Breast epithelium (tissue), 4 donors: ENCODE measurements at regions not wholly inside any gene's neighbourhood (a gene's known extent, or its start where the extent isn't known, plus 50 kb on each side); places are given as distances from the start of the nearest gene placed in this dataset.

Experiments
- DNase-seq, 2 donors: peaks; one replicate each; pipeline ENCODE4 v3.0.0-alpha.2; 2019; ENCODE audit warnings: low spot score in 2 of 2
- H3K27ac ChIP-seq, 2 donors: fragments of 200-600 bp; sonication (generic) in 1 of 2; one replicate each; pipeline ENCODE4 v1.5.1; 2016 to 2019; ENCODE audit warnings: mild to moderate bottlenecking in 1 of 2
- H3K27me3 ChIP-seq, 2 donors: fragments of 200-600 bp; sonication (generic) in 1 of 2; one replicate each; pipeline versions ENCODE4 v1.5.1 to v1.6.0; 2017 to 2019; ENCODE audit warnings: control low read depth in 1 of 2, mild to moderate bottlenecking in 1 of 2
- H3K36me3 ChIP-seq: fragments of 200-600 bp; one replicate; pipeline ENCODE4 v1.5.1; 2019
- H3K4me1 ChIP-seq, 2 donors: fragments of 200-600 bp; sonication (generic); one replicate each; pipeline ENCODE4 v1.5.1; 2016 to 2019; ENCODE audit warnings: control low read depth in 1 of 2
- H3K4me3 ChIP-seq, 3 donors: fragments of 200-600 bp; sonication (generic); 1 replicate in 2 of 3; 2 replicates in 1 of 3; pipeline ENCODE4 v1.5.1; 2016 to 2019; ENCODE audit warnings: mild to moderate bottlenecking in 3 of 3, moderate library complexity in 2 of 3
- H3K9me3 ChIP-seq, 2 donors: fragments of 200-600 bp; sonication (generic) in 1 of 2; one replicate each; pipeline ENCODE4 v1.5.1; 2016 to 2019; ENCODE audit warnings: control low read depth in 1 of 2
- CTCF ChIP-seq, 3 donors: fragments of 450-650 bp; IDR thresholded peaks; one replicate each; pipeline ENCODE4 v1.5.1; 2016 to 2017; ENCODE audit warnings: antibody characterized with exemption in 3 of 3, mild to moderate bottlenecking in 3 of 3, moderate library complexity in 3 of 3
- POLR2A ChIP-seq: fragments of 450-650 bp; IDR thresholded peaks from one replicate; pipeline ENCODE4 v1.6.1; 2016; ENCODE audit warnings: antibody characterized with exemption, mild to moderate bottlenecking, moderate library complexity
- POLR2AphosphoS5 ChIP-seq, 3 donors: sonication (generic); formaldehyde crosslinking; IDR thresholded peaks; one replicate each; pipeline ENCODE4 v1.6.1; 2017; ENCODE audit warnings: antibody characterized with exemption in 3 of 3
- intact Hi-C: fragments of 100-400 bp; cut with DNase I; formaldehyde crosslinking; loops from one replicate; pipeline ENCODE4 v1.15.1; 2023; ENCODE audit warnings: low total_unique reads

- DNase-seq: no peak
- Histone ChIP-seq H3K4me3 (no peak overlapping the region), H3K9me3 (no peaks in the 10 kb centered on the region), H3K36me3 (no peaks in the 10 kb centered on the region), H3K4me1 (no peaks in the 10 kb centered on the region), H3K27ac (no peak overlapping the region), H3K27me3 (no peaks in the 10 kb centered on the region)
- TF ChIP-seq POLR2AphosphoS5 (IDR thresholded peaks at IDR 0.05): no peak
- intact Hi-C loops: no loop called here
These were observed 98.3 kb downstream of the AVPR1A start for GRCh38 chr12:63052696-63053095.

- TF ChIP-seq POLR2AphosphoS5 (IDR thresholded peaks at IDR 0.05): no peak
- TF ChIP-seq CTCF (IDR thresholded peaks at IDR 0.05): no peak
- no peak for TF ChIP-seq POLR2A
- no peak overlapping the region for H3K4me3 ChIP-seq
- H3K27me3 ChIP-seq: no peaks in the 10 kb centered on the region
- no peak overlapping the region for H3K27ac ChIP-seq
- intact Hi-C loops: no loop called here
- H3K36me3 ChIP-seq: no peaks in the 10 kb centered on the region
- no peak for DNase-seq
- H3K4me1 ChIP-seq: no peaks in the 10 kb centered on the region
- H3K9me3 ChIP-seq: no peaks in the 10 kb centered on the region
These were observed 103.9 kb downstream of the AVPR1A start for GRCh38 chr12:63047146-63047545.

- intact Hi-C loops: no loop called here
- Histone ChIP-seq H3K36me3 (no peaks in the 10 kb centered on the region), H3K27ac (no peak overlapping the region), H3K4me1 (no peaks in the 10 kb centered on the region), H3K9me3 (no peaks in the 10 kb centered on the region), H3K27me3 (no peaks in the 10 kb centered on the region), H3K4me3 (no peak overlapping the region)
- TF ChIP-seq CTCF (IDR thresholded peaks at IDR 0.05) (no peak), POLR2A (no peak), POLR2AphosphoS5 (IDR thresholded peaks at IDR 0.05) (no peak)
- no peak for DNase-seq
These were observed 105.8 kb downstream of the AVPR1A start for GRCh38 chr12:63045020-63045860.

GRCh38 chr12:63042646-63043045 lies 107.7 kb upstream of the PPM1H start:
- intact Hi-C loops: no loop called here

GRCh38 chr12:63041601-63042000 lies 106.7 kb upstream of the PPM1H start:
- Histone ChIP-seq H3K9me3 (no peaks in the 10 kb centered on the region), H3K4me3 (no peak overlapping the region), H3K4me1 (no peaks in the 10 kb centered on the region), H3K27me3 (no peaks in the 10 kb centered on the region), H3K27ac (no peak overlapping the region), H3K36me3 (no peaks in the 10 kb centered on the region)
- no peak for DNase-seq
- no peak for TF ChIP-seq POLR2AphosphoS5 (IDR thresholded peaks at IDR 0.05)
- intact Hi-C loops: no loop called here

More at GRCh38 chr12:63042646-63043045, 107.7 kb upstream of the PPM1H start:
- Histone ChIP-seq H3K4me1 (no peaks in the 10 kb centered on the region), H3K9me3 (no peaks in the 10 kb centered on the region), H3K36me3 (no peaks in the 10 kb centered on the region), H3K27me3 (no peaks in the 10 kb centered on the region), H3K4me3 (no peak overlapping the region), H3K27ac (no peak overlapping the region)
- no peak for DNase-seq
- TF ChIP-seq CTCF (IDR thresholded peaks at IDR 0.05) (no peak), POLR2A (no peak), POLR2AphosphoS5 (IDR thresholded peaks at IDR 0.05) (no peak)

- Histone ChIP-seq H3K9me3 (no peaks in the 10 kb centered on the region), H3K4me1 (no peaks in the 10 kb centered on the region), H3K27me3 (no peaks in the 10 kb centered on the region), H3K36me3 (no peaks in the 10 kb centered on the region), H3K27ac (no peak overlapping the region), H3K4me3 (no peak overlapping the region)
- TF ChIP-seq CTCF (IDR thresholded peaks at IDR 0.05) (no peak), POLR2A (no peak), POLR2AphosphoS5 (IDR thresholded peaks at IDR 0.05) (no peak)
- intact Hi-C loops: no loop called here
- no peak for DNase-seq
These were observed 105.7 kb upstream of the PPM1H start for GRCh38 chr12:63040526-63041220.
